Upper lobe of left lung (tissue), 6 donors: ENCODE measurements at regions not wholly inside any gene's neighbourhood (a gene's known extent, or its start where the extent isn't known, plus 50 kb on each side); places are given as distances from the start of the nearest gene placed in this dataset.

Source experiments
- ATAC-seq, 2 donors: fragments of 200-7000 bp; cut with Tn5 transposase; one replicate each; pipeline ENCODE4 v1.9.1; 2022; ENCODE audit warnings: mild to moderate bottlenecking in 2 of 2, moderate library complexity in 2 of 2; ENCODE audit not compliant: low FRiP score in 2 of 2
- DNase-seq, 2 donors: peaks; one replicate each; pipeline ENCODE4 v3.0.0-alpha.2; 2019 to 2020
- H3K27ac ChIP-seq, 4 donors: fragments of 200-600 bp; sonication (generic); one replicate each; pipeline ENCODE4 v1.5.1; 2016 to 2019
- H3K27me3 ChIP-seq, 4 donors: fragments of 200-600 bp; sonication (generic); one replicate each; pipeline ENCODE4 v1.5.1; 2017 to 2019
- H3K36me3 ChIP-seq, 4 donors: fragments of 200-600 bp; sonication (generic); one replicate each; pipeline ENCODE4 v1.5.1; 2016 to 2019
- H3K4me1 ChIP-seq, 4 donors: fragments of 200-600 bp; sonication (generic); one replicate each; pipeline ENCODE4 v1.5.1; 2018 to 2019
- H3K4me3 ChIP-seq, 4 donors: fragments of 200-600 bp; sonication (generic); one replicate each; pipeline ENCODE4 v1.5.1; 2017 to 2019; ENCODE audit warnings: mild to moderate bottlenecking in 2 of 4, moderate library complexity in 1 of 4
- H3K9me3 ChIP-seq, 4 donors: fragments of 200-600 bp; sonication (generic); one replicate each; pipeline ENCODE4 v1.5.1; 2018 to 2019
- EP300 ChIP-seq, 4 donors: sonication (generic); formaldehyde crosslinking; IDR thresholded peaks; one replicate each; pipeline ENCODE4 v1.5.1; 2017; ENCODE audit warnings: antibody characterized with exemption in 4 of 4, control low read depth in 2 of 4
- POLR2A ChIP-seq, 4 donors: fragments of 450-650 bp; IDR thresholded peaks; one replicate each; pipeline ENCODE4 v1.5.1; 2016 to 2017; ENCODE audit warnings: antibody characterized with exemption in 4 of 4, mild to moderate bottlenecking in 2 of 4
- POLR2AphosphoS5 ChIP-seq, 2 donors: sonication (generic); formaldehyde crosslinking; IDR thresholded peaks; one replicate each; pipeline ENCODE4 v1.5.1; 2017; ENCODE audit warnings: antibody characterized with exemption in 2 of 2
- WGBS, 2 donors: methylation state at CpG; one replicate each; pipeline ENCODE4 v1.1.5; 2017 to 2018; 5-methylcytosine and 5-hydroxymethylcytosine counted together
- TF ChIP-seq, protein P1 (sequence below), 6 experiments: fragments of 450-650 bp in 4 of 6; fragments of 200-600 bp in 2 of 6; sonication (generic) in 2 of 6; IDR thresholded peaks; one replicate each; pipeline ENCODE4 v1.5.1; 2016 to 2019; ENCODE audit warnings: antibody characterized with exemption in 6 of 6
- donor health status: DM: no; HTN: no; CAD: no; lungs with moderate emphysema.
- donor health status: DM: no; HTN: yes; CAD: no; lungs with severe emphysema.

DNA sequence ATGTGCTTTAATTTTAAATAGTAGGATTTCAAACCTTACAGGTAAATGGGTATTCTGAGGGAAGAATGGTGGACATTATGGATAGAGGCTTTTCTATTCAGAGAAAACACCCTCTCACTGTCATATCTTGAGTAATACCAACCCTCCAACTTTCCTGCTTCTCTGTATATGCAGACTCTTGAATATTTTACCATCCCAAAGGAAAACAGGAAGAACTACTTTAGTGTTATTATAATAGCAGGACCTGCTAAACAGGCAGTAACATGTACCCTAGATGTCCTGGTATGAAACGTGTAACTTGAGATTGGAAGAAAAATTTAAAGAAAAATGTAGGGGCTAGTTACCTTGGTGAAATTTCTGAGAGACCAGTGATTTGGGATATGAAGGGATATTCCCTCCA lies 82.9 kb upstream of the TRHDE start:
- Histone ChIP-seq H3K4me1 (no peaks in the 10 kb centered on the region), H3K36me3 (no peaks in the 10 kb centered on the region), H3K27me3 (no peaks in the 10 kb centered on the region), H3K4me3 (no peak overlapping the region), H3K27ac (no peak overlapping the region), H3K9me3 (no peaks in the 10 kb centered on the region)
- ATAC-seq, result no peak
- DNase-seq, result no peak
- TF ChIP-seq EP300 (IDR thresholded peaks at IDR 0.05) (no peak), POLR2AphosphoS5 (IDR thresholded peaks at IDR 0.05) (no peak), POLR2A (IDR thresholded peaks at IDR 0.05) (no peak)
- TF ChIP-seq, protein P1, sequence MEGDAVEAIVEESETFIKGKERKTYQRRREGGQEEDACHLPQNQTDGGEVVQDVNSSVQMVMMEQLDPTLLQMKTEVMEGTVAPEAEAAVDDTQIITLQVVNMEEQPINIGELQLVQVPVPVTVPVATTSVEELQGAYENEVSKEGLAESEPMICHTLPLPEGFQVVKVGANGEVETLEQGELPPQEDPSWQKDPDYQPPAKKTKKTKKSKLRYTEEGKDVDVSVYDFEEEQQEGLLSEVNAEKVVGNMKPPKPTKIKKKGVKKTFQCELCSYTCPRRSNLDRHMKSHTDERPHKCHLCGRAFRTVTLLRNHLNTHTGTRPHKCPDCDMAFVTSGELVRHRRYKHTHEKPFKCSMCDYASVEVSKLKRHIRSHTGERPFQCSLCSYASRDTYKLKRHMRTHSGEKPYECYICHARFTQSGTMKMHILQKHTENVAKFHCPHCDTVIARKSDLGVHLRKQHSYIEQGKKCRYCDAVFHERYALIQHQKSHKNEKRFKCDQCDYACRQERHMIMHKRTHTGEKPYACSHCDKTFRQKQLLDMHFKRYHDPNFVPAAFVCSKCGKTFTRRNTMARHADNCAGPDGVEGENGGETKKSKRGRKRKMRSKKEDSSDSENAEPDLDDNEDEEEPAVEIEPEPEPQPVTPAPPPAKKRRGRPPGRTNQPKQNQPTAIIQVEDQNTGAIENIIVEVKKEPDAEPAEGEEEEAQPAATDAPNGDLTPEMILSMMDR (IDR thresholded peaks at IDR 0.05), result no peak
- WGBS, 2 donors, result 58 to 70% methylated on average over 1 of the region's 1 CpG

DNA sequence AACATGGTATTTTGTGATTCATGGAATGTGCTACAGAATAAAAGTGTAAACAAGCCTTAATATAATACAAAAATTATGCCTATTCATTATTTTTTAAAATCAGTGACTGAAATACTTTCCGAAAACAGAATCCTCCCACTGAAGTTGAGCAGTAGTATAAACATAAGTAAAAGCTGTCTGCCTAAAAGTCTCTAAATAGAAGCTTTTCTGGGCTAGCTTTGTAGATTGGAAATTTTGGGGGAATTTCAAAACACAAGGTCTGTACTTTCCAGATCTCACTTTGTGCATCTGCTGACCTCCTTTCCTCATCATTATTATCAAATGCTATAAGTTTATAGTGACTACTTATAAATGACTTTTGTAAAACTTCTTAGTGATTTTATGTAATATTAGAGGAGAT lies 80.4 kb upstream of the TRHDE start:
- 71 to 89% methylated on average over 1 of the region's 1 CpG for WGBS, 2 donors
- H3K36me3 ChIP-seq, result no peaks in the 10 kb centered on the region
- no peak overlapping the region for H3K27ac ChIP-seq
- TF ChIP-seq, protein P1 (IDR thresholded peaks at IDR 0.05), result no peak
- TF ChIP-seq POLR2A (IDR thresholded peaks at IDR 0.05) (no peak), POLR2AphosphoS5 (IDR thresholded peaks at IDR 0.05) (no peak), EP300 (IDR thresholded peaks at IDR 0.05) (no peak)
- H3K9me3 ChIP-seq, result no peaks in the 10 kb centered on the region
- no peaks in the 10 kb centered on the region for H3K4me1 ChIP-seq
- DNase-seq (no peak), ATAC-seq (no peak)
- H3K4me3 ChIP-seq, result no peak overlapping the region
- H3K27me3 ChIP-seq, result no peaks in the 10 kb centered on the region

DNA sequence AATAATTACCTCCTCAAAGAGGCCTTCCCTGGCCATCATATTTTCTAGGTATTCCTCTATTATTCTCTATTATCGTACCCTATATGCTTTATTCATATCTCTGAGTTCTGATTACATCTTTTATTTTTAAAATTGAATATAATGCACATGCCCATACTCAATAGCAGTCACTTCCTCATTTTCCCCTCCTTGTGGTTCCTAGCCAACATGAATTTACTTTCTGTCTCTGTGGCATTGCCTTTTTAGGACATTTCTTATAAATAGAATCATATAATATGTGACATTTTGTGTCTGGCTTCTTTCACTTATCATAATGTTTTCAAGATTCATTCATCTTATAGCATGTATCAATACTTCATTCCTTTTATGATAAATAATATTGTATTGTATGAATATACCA lies 74.4 kb upstream of the TRHDE start:
- TF ChIP-seq POLR2AphosphoS5 (IDR thresholded peaks at IDR 0.05) (no peak), EP300 (IDR thresholded peaks at IDR 0.05) (no peak), POLR2A (IDR thresholded peaks at IDR 0.05) (no peak)
- TF ChIP-seq, protein P1 (IDR thresholded peaks at IDR 0.05), result no peak
- H3K27me3 ChIP-seq, result no peaks in the 10 kb centered on the region
- DNase-seq (no peak), ATAC-seq (no peak)
- H3K4me1 ChIP-seq, result no peaks in the 10 kb centered on the region
- no peak overlapping the region for H3K4me3 ChIP-seq
- WGBS, 2 donors, result 56% methylated on average over 1 of the region's 1 CpG
- H3K9me3 ChIP-seq, result no peaks in the 10 kb centered on the region
- no peaks in the 10 kb centered on the region for H3K36me3 ChIP-seq
- H3K27ac ChIP-seq, result no peak overlapping the region

DNA sequence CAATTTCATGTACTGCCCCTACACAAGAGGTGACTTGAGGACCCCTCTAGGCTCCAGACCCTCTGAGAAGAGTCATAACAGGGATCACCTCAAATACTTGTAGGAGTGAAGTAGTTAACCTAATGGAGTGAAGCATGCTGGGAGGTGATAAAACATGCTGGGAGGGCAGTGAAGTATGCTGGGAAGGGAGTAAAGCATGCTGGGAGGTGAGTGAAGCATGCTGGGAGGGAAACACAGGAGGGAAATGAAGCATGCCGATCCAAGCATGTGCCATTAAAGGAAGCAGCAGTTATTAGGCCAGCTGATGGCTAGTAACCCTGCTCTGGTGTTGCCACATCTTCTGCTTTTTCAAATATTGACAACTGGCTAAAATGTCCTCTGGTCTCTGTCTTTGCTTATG lies 70.7 kb upstream of the TRHDE start:
- ATAC-seq, result no peak
- no peak overlapping the region for H3K4me3 ChIP-seq
- H3K27ac ChIP-seq, result no peak overlapping the region
- H3K27me3 ChIP-seq, result no peaks in the 10 kb centered on the region
- no peak for DNase-seq
- TF ChIP-seq POLR2AphosphoS5 (IDR thresholded peaks at IDR 0.05) (no peak), POLR2A (IDR thresholded peaks at IDR 0.05) (no peak), EP300 (IDR thresholded peaks at IDR 0.05) (no peak)
- TF ChIP-seq, protein P1 (IDR thresholded peaks at IDR 0.05), result no peak
- H3K4me1 ChIP-seq, result no peaks in the 10 kb centered on the region
- H3K9me3 ChIP-seq, result no peaks in the 10 kb centered on the region
- H3K36me3 ChIP-seq, result no peaks in the 10 kb centered on the region
- 95% methylated on average over 1 of the region's 1 CpG for WGBS, 2 donors

DNA sequence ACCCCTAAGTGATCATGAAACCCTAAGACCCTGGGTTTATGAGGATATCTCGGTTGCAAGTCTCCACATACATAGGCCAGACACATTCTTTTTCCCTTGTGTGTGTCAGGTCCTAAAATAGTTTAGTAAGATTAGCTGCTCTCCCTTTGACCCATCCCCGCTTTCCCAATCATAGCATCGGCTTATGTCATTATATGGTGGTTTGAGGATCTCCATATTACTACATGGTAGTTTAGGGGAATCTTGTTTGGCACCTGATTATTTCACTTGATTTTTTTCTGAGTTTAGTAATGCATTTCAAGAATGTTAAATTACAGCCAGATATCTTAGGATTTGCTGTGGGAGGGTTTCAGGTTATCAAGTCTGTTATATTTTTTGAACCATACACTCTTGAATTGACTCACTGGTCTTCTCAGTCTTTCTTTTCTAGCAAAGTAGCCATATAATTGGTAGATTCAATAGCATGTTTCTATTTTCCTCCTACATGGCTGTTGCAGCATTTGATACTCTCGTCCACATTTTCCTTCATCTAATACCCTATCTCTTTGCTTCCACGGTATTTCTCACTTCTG lies 68.3 kb upstream of the TRHDE start:
- no peaks in the 10 kb centered on the region for H3K9me3 ChIP-seq
- no peaks in the 10 kb centered on the region for H3K27me3 ChIP-seq
- TF ChIP-seq POLR2AphosphoS5 (IDR thresholded peaks at IDR 0.05), result no peak
- TF ChIP-seq, protein P1 (IDR thresholded peaks at IDR 0.05), result no peak
- TF ChIP-seq POLR2A (IDR thresholded peaks at IDR 0.05), result no peak
- no peak for TF ChIP-seq EP300 (IDR thresholded peaks at IDR 0.05)
- ATAC-seq (no peak), DNase-seq (no peak)
- no peaks in the 10 kb centered on the region for H3K36me3 ChIP-seq
- no peaks in the 10 kb centered on the region for H3K4me1 ChIP-seq
- H3K27ac ChIP-seq, result no peak overlapping the region
- 87% methylated on average over 5 of the region's 5 CpGs for WGBS, 2 donors
- H3K4me3 ChIP-seq, result no peak overlapping the region
